ENCODE measurements at regions not wholly inside any gene's neighbourhood (a gene's known extent, or its start where the extent isn't known, plus 50 kb on each side); places are given as distances from the start of the nearest gene placed in this dataset.

DNA sequence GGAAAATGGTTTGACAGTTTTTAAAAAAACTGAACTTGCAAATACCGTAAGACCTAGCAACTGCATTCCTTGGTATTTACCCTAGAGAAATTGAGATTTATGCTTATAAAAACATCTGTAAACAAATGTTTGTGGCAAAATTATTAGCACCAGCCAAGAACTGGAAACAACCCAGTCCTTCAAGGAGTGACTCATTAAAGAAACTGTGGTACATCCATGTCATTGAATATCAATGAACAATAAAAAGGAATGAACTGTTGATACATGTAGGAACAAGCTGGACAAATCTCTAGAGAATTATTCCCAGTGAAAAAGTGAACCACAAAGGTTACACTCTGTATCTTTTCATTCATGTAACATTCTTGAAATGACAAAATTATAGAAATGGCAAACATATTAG, 240.2 kb upstream of the ADAMTS3 start:
- no peak for TF ChIP-seq EZH2 (IDR thresholded peaks at IDR 0.05; ENCODE audit: low read depth)
- TF ChIP-seq, protein P1, sequence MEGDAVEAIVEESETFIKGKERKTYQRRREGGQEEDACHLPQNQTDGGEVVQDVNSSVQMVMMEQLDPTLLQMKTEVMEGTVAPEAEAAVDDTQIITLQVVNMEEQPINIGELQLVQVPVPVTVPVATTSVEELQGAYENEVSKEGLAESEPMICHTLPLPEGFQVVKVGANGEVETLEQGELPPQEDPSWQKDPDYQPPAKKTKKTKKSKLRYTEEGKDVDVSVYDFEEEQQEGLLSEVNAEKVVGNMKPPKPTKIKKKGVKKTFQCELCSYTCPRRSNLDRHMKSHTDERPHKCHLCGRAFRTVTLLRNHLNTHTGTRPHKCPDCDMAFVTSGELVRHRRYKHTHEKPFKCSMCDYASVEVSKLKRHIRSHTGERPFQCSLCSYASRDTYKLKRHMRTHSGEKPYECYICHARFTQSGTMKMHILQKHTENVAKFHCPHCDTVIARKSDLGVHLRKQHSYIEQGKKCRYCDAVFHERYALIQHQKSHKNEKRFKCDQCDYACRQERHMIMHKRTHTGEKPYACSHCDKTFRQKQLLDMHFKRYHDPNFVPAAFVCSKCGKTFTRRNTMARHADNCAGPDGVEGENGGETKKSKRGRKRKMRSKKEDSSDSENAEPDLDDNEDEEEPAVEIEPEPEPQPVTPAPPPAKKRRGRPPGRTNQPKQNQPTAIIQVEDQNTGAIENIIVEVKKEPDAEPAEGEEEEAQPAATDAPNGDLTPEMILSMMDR (conservative IDR thresholded peaks at IDR 0.05), result no peak
